Endothelial cell of umbilical vein (primary cell): ENCODE measurements at regions not wholly inside any gene's neighbourhood (a gene's known extent, or its start where the extent isn't known, plus 50 kb on each side); places are given as distances from the start of the nearest gene placed in this dataset.

ENCODE experiments used
- BruUV-seq: library from RNA; stranded (reverse); fragments of 400-500 nt; replicated peaks from 2 replicates; lab custom pipeline; 2021; lab: Mats Ljungman, UMichigan
- CTCF ChIA-PET: fragments of 300-600, 350-600 bp; sonication (Branson Sonifier 250); formaldehyde crosslinking; loops from one replicate; lab custom pipeline; 2021; ENCODE audit warnings: antibody characterized with exemption, inconsistent platforms; lab: Charles Lee
- POLR2A ChIA-PET: fragments of 300-600, 350-600 bp; sonication (Branson Sonifier 250); formaldehyde crosslinking; loops from one replicate; lab custom pipeline; 2021; ENCODE audit warnings: antibody characterized with exemption, inconsistent platforms; lab: Charles Lee
- DNase-seq: peaks from one replicate; pipeline ENCODE4 v3.0.0-alpha.2; 2011; ENCODE audit warnings: low read depth, low spot score
- FAIRE-seq: peaks from 2 replicates; lab custom pipeline; 2011; peaks lifted over from hg19 to GRCh38; lab: Jason Lieb, UNC
- H2AFZ ChIP-seq: 2 replicates; pipeline ENCODE4 v1.6.0; 2012; ENCODE audit warnings: low read depth, low read length, control low read depth, inconsistent platforms
- H3K27ac ChIP-seq: 2 replicates; pipeline ENCODE4 v1.5.1; 2011; ENCODE audit warnings: low read depth, mild to moderate bottlenecking, control low read depth, low read length, moderate library complexity; ENCODE audit not compliant: insufficient read depth
- H3K27me3 ChIP-seq, 2 experiments: 2 replicates each; pipeline versions ENCODE4 v1.6.0 to v1.6.1; 2011; ENCODE audit warnings: low read length in 2 of 2, mixed read lengths in 1 of 2; ENCODE audit not compliant: control insufficient read depth in 2 of 2, insufficient read depth in 2 of 2
- H3K36me3 ChIP-seq, 2 experiments: 2 replicates in 1 of 2; 3 replicates in 1 of 2; pipeline ENCODE4 v1.5.1; 2011; ENCODE audit warnings: low read length in 2 of 2, mild to moderate bottlenecking in 1 of 2, moderate library complexity in 1 of 2; ENCODE audit not compliant: control insufficient read depth in 2 of 2, insufficient read depth in 2 of 2; ENCODE audit errors: extremely low read depth in 1 of 2
- H3K4me1 ChIP-seq: 3 replicates; pipeline ENCODE4 v1.5.1; 2011; ENCODE audit warnings: mild to moderate bottlenecking, low read length; ENCODE audit not compliant: control insufficient read depth, insufficient read depth; ENCODE audit errors: extremely low read depth
- H3K4me2 ChIP-seq: 2 replicates; pipeline ENCODE4 v1.6.1; 2011; ENCODE audit warnings: low read length, control low read depth, mixed read lengths; ENCODE audit not compliant: insufficient read depth
- H3K4me3 ChIP-seq, 3 experiments: fragments of 200-600 bp in 1 of 3; sonication (generic), shearing (Covaris generic) in 1 of 3; replicated peaks in 1 of 3; 2 replicates each; pipeline ENCODE4 v1.5.1; 2011 to 2016; ENCODE audit warnings: control low read depth in 3 of 3, low read length in 3 of 3, mild to moderate bottlenecking in 2 of 3, inconsistent platforms in 1 of 3, low read depth in 1 of 3, moderate library complexity in 1 of 3; ENCODE audit not compliant: insufficient read depth in 1 of 3
- H3K79me2 ChIP-seq: 2 replicates; pipeline ENCODE4 v1.6.0; 2012; ENCODE audit warnings: low read length, inconsistent platforms; ENCODE audit not compliant: control insufficient read depth, insufficient read depth
- H3K9ac ChIP-seq: replicated peaks from 2 replicates; pipeline ENCODE3; 2011; ENCODE audit warnings: low read length, control low read depth; ENCODE audit not compliant: insufficient read depth; ENCODE audit errors: extremely low read depth
- H3K9me1 ChIP-seq: replicated peaks from 3 replicates; pipeline ENCODE4 v1.6.0; 2011; ENCODE audit warnings: mild to moderate bottlenecking, low read length; ENCODE audit not compliant: control insufficient read depth, insufficient read depth; ENCODE audit errors: extremely low read depth
- H3K9me3 ChIP-seq: replicated peaks from 2 replicates; pipeline ENCODE4 v1.5.1; 2012; ENCODE audit warnings: low read length, inconsistent platforms; ENCODE audit not compliant: control insufficient read depth, insufficient read depth
- H4K20me1 ChIP-seq: replicated peaks from 2 replicates; pipeline ENCODE3; 2011; ENCODE audit warnings: mild to moderate bottlenecking, low read length; ENCODE audit not compliant: control insufficient read depth, insufficient read depth; ENCODE audit errors: extremely low read depth
- CTCF ChIP-seq, 2 donors: IDR thresholded peaks; 1 replicate in 1 of 2; 2 replicates in 1 of 2; pipeline ENCODE4 v1.5.1; 2011; ENCODE audit warnings: low read length in 2 of 2, mild to moderate bottlenecking in 2 of 2, moderate library complexity in 2 of 2, control low read depth in 1 of 2, inconsistent platforms in 1 of 2, low read depth in 1 of 2; ENCODE audit not compliant: insufficient read depth in 1 of 2; ENCODE audit errors: extremely low read depth in 1 of 2
- EZH2 ChIP-seq: IDR thresholded peaks from 2 replicates; pipeline ENCODE4 v1.6.1; 2012; ENCODE audit warnings: borderline replicate concordance, low read depth, mild to moderate bottlenecking, moderate library complexity, low read length, inconsistent platforms; ENCODE audit not compliant: severe bottlenecking
- FOS ChIP-seq: IDR thresholded peaks from 2 replicates; pipeline ENCODE4 v1.6.1; 2011; ENCODE audit warnings: mild to moderate bottlenecking, low read length, moderate library complexity, borderline replicate concordance; ENCODE audit not compliant: insufficient read depth
- GATA2 ChIP-seq: IDR thresholded peaks from 2 replicates; pipeline ENCODE4 v1.7.0; 2011; ENCODE audit warnings: low read depth, mild to moderate bottlenecking, moderate library complexity, mixed read lengths, low read length; ENCODE audit not compliant: insufficient read length, insufficient read depth
- JUN ChIP-seq: IDR thresholded peaks from 2 replicates; pipeline ENCODE4 v1.6.1; 2011; ENCODE audit warnings: borderline replicate concordance, low read depth; ENCODE audit not compliant: insufficient read length, insufficient read depth
- MAX ChIP-seq: IDR thresholded peaks from 2 replicates; pipeline ENCODE4 v1.6.1; 2011; ENCODE audit not compliant: insufficient read depth, insufficient read length
- MYC ChIP-seq: IDR thresholded peaks from one replicate; pipeline ENCODE4 v1.6.1; 2011; ENCODE audit warnings: mild to moderate bottlenecking, low read depth, low read length
- POLR2A ChIP-seq: IDR thresholded peaks from 2 replicates; pipeline ENCODE4 v1.6.1; 2012; ENCODE audit warnings: low read depth, mild to moderate bottlenecking, control low read depth, low read length
- POLR2AphosphoS5 ChIP-seq: IDR thresholded peaks from 2 replicates; pipeline ENCODE4 v1.6.1; 2012; ENCODE audit warnings: low read depth, mild to moderate bottlenecking, control low read depth, low read length, moderate library complexity; ENCODE audit not compliant: insufficient read depth
- dilution Hi-C: fragments of 300-500 bp; cut with MboI; formaldehyde crosslinking; loops from one replicate; pipeline ENCODE4 v1.15.0; 2019; ENCODE audit warnings: low sequenced_read_pairs; ENCODE audit not compliant: extremely low pct_ligation_motif_present
- intact Hi-C: fragments of 100-400 bp; cut with micrococcal nuclease; formaldehyde crosslinking; loops from one replicate; pipeline ENCODE4 v1.10.0; 2022

- Histone ChIP-seq H3K4me2 (no peak overlapping the region), H3K79me2 (no peaks in the 10 kb centered on the region), H3K27me3 (peaks cover 0 to 5% of the 10 kb centered on the region in 2 experiments), H3K9ac (no peak overlapping the region), H3K36me3 (no peaks in the 10 kb centered on the region), H2AFZ (no peak overlapping the region), H3K4me1 (no peaks in the 10 kb centered on the region), H3K27ac (no peak overlapping the region), H3K4me3 (no peak overlapping the region), H3K9me1 (no peaks in the 10 kb centered on the region), H3K9me3 (no peaks in the 10 kb centered on the region), H4K20me1 (no peaks in the 10 kb centered on the region)
- BruUV-seq = no TSS peak
- intact Hi-C loops (no loop called here), dilution Hi-C loops (no loop called here)
- no peak for FAIRE-seq
- ChIA-PET POLR2A (no interaction called here), CTCF (no interaction called here)
- TF ChIP-seq EZH2 (no peak), GATA2 (no peak), FOS (no peak), MYC (no peak), MAX (no peak), POLR2A (no peak), POLR2AphosphoS5 (no peak), JUN (no peak), CTCF (IDR thresholded peaks at IDR 0.05; ENCODE audit: extremely low read depth in 1 of 2, insufficient read depth in 1 of 2, low read depth in 1 of 2, low read length in 2 of 2) (no peak)
- no peak for DNase-seq
These were observed 92.9 kb upstream of the CYP1B1 start for GRCh38 chr2:38168710-38169480.
